HCT116 (cell line): ENCODE measurements at regions not wholly inside any gene's neighbourhood (a gene's known extent, or its start where the extent isn't known, plus 50 kb on each side); places are given as distances from the start of the nearest gene placed in this dataset.

Experiments
- ATF3 ChIP-seq: IDR thresholded peaks from 2 replicates; pipeline ENCODE4 v1.6.1; 2012
- CEBPB ChIP-seq: IDR thresholded peaks from 2 replicates; pipeline ENCODE4 v1.6.1; 2012; ENCODE audit warnings: low read depth
- CTCF ChIP-seq, 3 experiments: fragments of 200-600 bp in 1 of 3; sonication (generic) in 1 of 3; IDR thresholded peaks in 2 of 3; conservative IDR thresholded peaks in 1 of 3; 2 replicates each; pipeline ENCODE4 v1.5.1; 2012 to 2017; ENCODE audit warnings: low read depth in 2 of 3, low read length in 2 of 3, antibody characterized with exemption in 1 of 3, borderline replicate concordance in 1 of 3, control low read depth in 1 of 3, mild to moderate bottlenecking in 1 of 3, mixed read lengths in 1 of 3, mixed run types in 1 of 3, moderate library complexity in 1 of 3; ENCODE audit not compliant: insufficient read depth in 1 of 3
- ELF1 ChIP-seq: IDR thresholded peaks from 2 replicates; pipeline ENCODE4 v1.6.1; 2012; ENCODE audit warnings: low read depth, borderline replicate concordance
- EZH2 ChIP-seq: fragments of 200-600 bp; sonication (generic); IDR thresholded peaks from 2 replicates; pipeline ENCODE4 v1.6.1; 2017; ENCODE audit warnings: antibody characterized with exemption, mixed run types
- JUND ChIP-seq: IDR thresholded peaks from 2 replicates; pipeline ENCODE4 v1.6.1; 2012
- MAX ChIP-seq: IDR thresholded peaks from 2 replicates; pipeline ENCODE4 v1.6.1; 2012
- POLR2A ChIP-seq: IDR thresholded peaks from 2 replicates; pipeline ENCODE4 v1.7.0; 2011; ENCODE audit warnings: borderline replicate concordance; ENCODE audit not compliant: insufficient read depth, insufficient read length; ENCODE audit errors: extremely low read depth
- POLR2AphosphoS5 ChIP-seq: IDR thresholded peaks from 2 replicates; pipeline ENCODE4 v1.6.1; 2011; ENCODE audit warnings: mild to moderate bottlenecking, low read depth, low read length, moderate library complexity
- RAD21 ChIP-seq: IDR thresholded peaks from 2 replicates; pipeline ENCODE4 v1.6.1; 2012; ENCODE audit warnings: low read depth, mild to moderate bottlenecking
- ZBTB33 ChIP-seq: IDR thresholded peaks from 2 replicates; pipeline ENCODE4 v1.6.1; 2011; ENCODE audit warnings: mild to moderate bottlenecking, low read length, moderate library complexity; ENCODE audit not compliant: insufficient replicate concordance; ENCODE audit errors: extremely low read depth
- ZFX ChIP-seq: fragments of 450-650 bp; IDR thresholded peaks from 2 replicates; pipeline ENCODE4 v1.6.1; 2017
- ZNF274 ChIP-seq: fragments of 200-500 bp; sonication (Bioruptor generic); IDR thresholded peaks from 2 replicates; pipeline ENCODE4 v1.6.1; 2014; ENCODE audit warnings: mild to moderate bottlenecking, low read depth, low read length, inconsistent platforms

- TF ChIP-seq CTCF (IDR thresholded peaks at IDR 0.05 in 2 of 3, conservative IDR thresholded peaks at IDR 0.05 in 1 of 3; ENCODE audit: borderline replicate concordance in 1 of 3, insufficient read depth in 1 of 3, low read depth in 2 of 3, low read length in 2 of 3) = no peak
- TF ChIP-seq ZFX = no peak
- no peak for TF ChIP-seq MAX
- no peak for TF ChIP-seq POLR2A
- TF ChIP-seq POLR2AphosphoS5 = no peak
- no peak for TF ChIP-seq ZBTB33
- TF ChIP-seq CEBPB = no peak
- TF ChIP-seq EZH2 = no peak
- no peak for TF ChIP-seq JUND
- no peak for TF ChIP-seq ELF1
- TF ChIP-seq RAD21 = no peak
- no peak for TF ChIP-seq ATF3
- no peak for TF ChIP-seq ZNF274
Observed at GRCh38 chr6:149198265-149198664, 119.2 kb upstream of the TAB2 start.
